ENCODE measurements at regions not wholly inside any gene's neighbourhood (a gene's known extent, or its start where the extent isn't known, plus 50 kb on each side); places are given as distances from the start of the nearest gene placed in this dataset.

GRCh38 chr1:229730573-229730972 is 104.5 kb downstream of the URB2 start:
- TF ChIP-seq CTCF (IDR thresholded peaks at IDR 0.05) (no peak), ATF3 (CRISPR knock-in tag; conservative IDR thresholded peaks at IDR 0.05) (no peak), PRDM15 (CRISPR knock-in tag; IDR thresholded peaks at IDR 0.05) (no peak)
